HEK293T (cell line): ENCODE measurements at regions not wholly inside any gene's neighbourhood (a gene's known extent, or its start where the extent isn't known, plus 50 kb on each side); places are given as distances from the start of the nearest gene placed in this dataset.

ENCODE experiments used
- CTCF ChIA-PET: fragments of 350-600 bp; formaldehyde crosslinking; extraction: SDS; loops from one replicate; lab custom pipeline; 2021; ENCODE audit warnings: antibody characterized with exemption, inconsistent platforms; lab: Yijun Ruan, JAX
- POLR2A ChIA-PET: fragments of 350-600 bp; formaldehyde crosslinking; extraction: SDS; loops from one replicate; lab custom pipeline; 2020; ENCODE audit warnings: antibody characterized with exemption, inconsistent platforms; lab: Yijun Ruan, JAX
- DNase-seq: peaks from one replicate; pipeline ENCODE4 v3.0.0; 2012; ENCODE audit warnings: mixed read lengths; ENCODE audit errors: extremely low spot score
- ARNT ChIP-seq: fragments of 450-650 bp; IDR thresholded peaks from 2 replicates; pipeline ENCODE4 v1.6.1; 2017; ENCODE audit warnings: mild to moderate bottlenecking
- BHLHE40 ChIP-seq: fragments of 450-650 bp; IDR thresholded peaks from 2 replicates; pipeline ENCODE4 v1.6.1; 2016; ENCODE audit warnings: mild to moderate bottlenecking, moderate library complexity, borderline replicate concordance
- CTBP1 ChIP-seq: fragments of 450-650 bp; IDR thresholded peaks from 2 replicates; pipeline ENCODE4 v1.6.1; 2016; ENCODE audit warnings: borderline replicate concordance
- ELF4 ChIP-seq: fragments of 450-650 bp; IDR thresholded peaks from 2 replicates; pipeline ENCODE4 v1.6.1; 2017; ENCODE audit warnings: antibody characterized with exemption
- FOXA1 ChIP-seq: fragments of 450-650 bp; IDR thresholded peaks from 2 replicates; pipeline ENCODE4 v1.6.1; 2016; ENCODE audit warnings: mild to moderate bottlenecking
- FOXK2 ChIP-seq: fragments of 450-650 bp; IDR thresholded peaks from 2 replicates; pipeline ENCODE4 v1.6.1; 2016; ENCODE audit warnings: mild to moderate bottlenecking
- FOXM1 ChIP-seq: fragments of 450-650 bp; IDR thresholded peaks from 2 replicates; pipeline ENCODE4 v1.6.1; 2017; ENCODE audit warnings: mild to moderate bottlenecking, borderline replicate concordance
- HDGF ChIP-seq: fragments of 450-650 bp; IDR thresholded peaks from 2 replicates; pipeline ENCODE4 v1.6.1; 2017; ENCODE audit warnings: antibody characterized with exemption, borderline replicate concordance
- L3MBTL2 ChIP-seq: fragments of 450-650 bp; conservative IDR thresholded peaks from 2 replicates; pipeline ENCODE4 v1.6.1; 2016; ENCODE audit warnings: mild to moderate bottlenecking
- LEF1 ChIP-seq: fragments of 450-650 bp; IDR thresholded peaks from 2 replicates; pipeline ENCODE4 v1.6.1; 2017; ENCODE audit warnings: mild to moderate bottlenecking, borderline replicate concordance
- NFRKB ChIP-seq: fragments of 450-650 bp; IDR thresholded peaks from 2 replicates; pipeline ENCODE4 v1.6.1; 2016; ENCODE audit warnings: mild to moderate bottlenecking, moderate library complexity
- PKNOX1 ChIP-seq: fragments of 450-650 bp; IDR thresholded peaks from 2 replicates; pipeline ENCODE4 v1.6.1; 2016
- SP1 ChIP-seq: fragments of 450-650 bp; IDR thresholded peaks from 2 replicates; pipeline ENCODE4 v1.6.1; 2017
- SUZ12 ChIP-seq: fragments of 450-650 bp; IDR thresholded peaks from 2 replicates; pipeline ENCODE4 v1.6.1; 2016; ENCODE audit warnings: mild to moderate bottlenecking
- TARDBP ChIP-seq: fragments of 450-650 bp; IDR thresholded peaks from 2 replicates; pipeline ENCODE4 v1.6.1; 2016
- ZNF384 ChIP-seq: fragments of 450-650 bp; IDR thresholded peaks from 2 replicates; pipeline ENCODE4 v1.6.1; 2016

- no peak for DNase-seq
- POLR2A ChIA-PET: no interaction called here
- TF ChIP-seq ZNF384 (no peak), TARDBP (no peak), LEF1 (no peak), SUZ12 (no peak), L3MBTL2 (no peak)
- CTCF ChIA-PET: no interaction called here
Observed at GRCh38 chr13:33735276-33735675, 82.7 kb upstream of the RFC3 start.

GRCh38 chr13:33739254-33739653 is 78.7 kb upstream of the RFC3 start:
- CTCF ChIA-PET: no interaction called here
- POLR2A ChIA-PET: no interaction called here

GRCh38 chr13:33740134-33740538 is 77.8 kb upstream of the RFC3 start:
- TF ChIP-seq PKNOX1 (no peak), L3MBTL2 (no peak), ZNF384 (no peak), SUZ12 (no peak), CTBP1 (no peak), ARNT (no peak)
- POLR2A ChIA-PET: interaction anchor here (0.6 kb wide), 1 partner anchor 198 kb away, joined by 3 read pairs; no protein-coding TSS in a partner anchor
- no peak for DNase-seq
- CTCF ChIA-PET: no interaction called here

More at GRCh38 chr13:33739254-33739653, 78.7 kb upstream of the RFC3 start:
- TF ChIP-seq HDGF (no peak), ARNT (no peak), L3MBTL2 (no peak)
- DNase-seq: no peak

GRCh38 chr13:33742321-33742720 is 75.6 kb upstream of the RFC3 start:
- DNase-seq: no peak
- ChIA-PET CTCF (no interaction called here), POLR2A (no interaction called here)
- TF ChIP-seq ZNF384 (no peak), SUZ12 (no peak)

- POLR2A ChIA-PET: no interaction called here
Observed at GRCh38 chr13:33743438-33744368, 74.2 kb upstream of the RFC3 start.

GRCh38 chr13:33744589-33745369 is 73.2 kb upstream of the RFC3 start:
- DNase-seq: no peak
- CTCF ChIA-PET: no interaction called here

More at GRCh38 chr13:33743438-33744368, 74.2 kb upstream of the RFC3 start:
- CTCF ChIA-PET: no interaction called here
- TF ChIP-seq NFRKB (no peak), SUZ12 (no peak), SP1 (no peak), ARNT (no peak), FOXM1 (no peak), FOXK2 (no peak), BHLHE40 (no peak), HDGF (no peak), PKNOX1 (no peak), FOXA1 (no peak), L3MBTL2 (no peak), LEF1 (no peak), TARDBP (no peak), ELF4 (no peak), CTBP1 (no peak), ZNF384 (no peak)
- no peak for DNase-seq

More at GRCh38 chr13:33744589-33745369, 73.2 kb upstream of the RFC3 start:
- TF ChIP-seq TARDBP: no peak
- no peak for TF ChIP-seq L3MBTL2
- no peak for TF ChIP-seq FOXM1
- no peak for TF ChIP-seq LEF1
- no peak for TF ChIP-seq ARNT
- no peak for TF ChIP-seq ELF4
- no peak for TF ChIP-seq SP1
- no peak for TF ChIP-seq FOXA1
- no peak for TF ChIP-seq ZNF384
- TF ChIP-seq BHLHE40: no peak
- no peak for TF ChIP-seq CTBP1
- TF ChIP-seq SUZ12: no peak
- TF ChIP-seq NFRKB: no peak
- TF ChIP-seq HDGF: no peak
- POLR2A ChIA-PET: no interaction called here
